ENCODE measurements at regions not wholly inside any gene's neighbourhood (a gene's known extent, or its start where the extent isn't known, plus 50 kb on each side); places are given as distances from the start of the nearest gene placed in this dataset.

GRCh38 chr15:94033014-94033682, 198.2 kb upstream of the MCTP2 start:
- TF ChIP-seq POLR2AphosphoS5 (IDR thresholded peaks at IDR 0.05; ENCODE audit: low read depth, low read length), result no peak
- no peak for TF ChIP-seq SIN3A (IDR thresholded peaks at IDR 0.05; ENCODE audit: borderline replicate concordance, insufficient read depth, low read length)

All from PFSK-1 (cell line).